Dendritic cell treated with granulocyte-macrophage colony-stimulating factor and Interleukin-4, amounts not matched to agents 40 ng/mL and 50 ng/mL, for 4 days (primary cell): ENCODE measurements at regions not wholly inside any gene's neighbourhood (a gene's known extent, or its start where the extent isn't known, plus 50 kb on each side); places are given as distances from the start of the nearest gene placed in this dataset.
"Not testable (repeated sequence)": the region's sequence is repeated elsewhere in the genome, so short reads cannot be mapped to it uniquely, and the experiment has no call there.

Experiments
- H3K27ac Mint-ChIP-seq: one replicate; pipeline ENCODE4 v1.8.0; 2022; ENCODE audit warnings: mild to moderate bottlenecking, mixed read lengths
- H3K27me3 Mint-ChIP-seq: one replicate; pipeline ENCODE4 v1.8.0; 2022; ENCODE audit warnings: mild to moderate bottlenecking, mixed read lengths
- H3K36me3 Mint-ChIP-seq: one replicate; pipeline ENCODE4 v1.8.0; 2022; ENCODE audit warnings: low read depth, mixed read lengths
- H3K4me1 Mint-ChIP-seq: one replicate; pipeline ENCODE4 v1.8.0; 2022; ENCODE audit warnings: low read depth, mixed read lengths
- H3K4me3 Mint-ChIP-seq: one replicate; pipeline ENCODE4 v1.8.0; 2022; ENCODE audit warnings: mild to moderate bottlenecking, moderate library complexity, mixed read lengths
- H3K9me3 Mint-ChIP-seq: one replicate; pipeline ENCODE4 v1.8.0; 2022; ENCODE audit warnings: mixed read lengths
- intact Hi-C: fragments of 100-400 bp; cut with micrococcal nuclease; formaldehyde crosslinking; loops from one replicate; pipeline ENCODE4 v1.15.0; 2022

DNA sequence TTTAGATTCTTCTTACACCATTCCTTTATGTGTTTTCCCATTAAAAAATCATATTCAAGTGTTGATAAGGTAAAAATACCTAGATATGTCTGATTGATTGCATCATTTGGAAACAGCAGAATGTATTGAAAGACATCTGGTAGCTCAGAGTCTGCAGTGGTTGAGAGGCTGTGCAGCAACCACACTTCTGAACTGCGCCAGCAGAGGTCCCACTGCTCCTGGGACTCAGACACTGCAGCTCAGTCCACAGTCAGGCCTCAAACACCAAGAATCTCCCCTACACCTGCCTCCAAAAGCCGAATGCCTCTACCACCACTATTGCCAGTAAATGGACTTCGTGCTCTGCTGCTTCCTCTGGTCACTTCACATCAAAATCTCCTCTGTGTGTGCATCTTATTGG is 176.9 kb upstream of the LMCD1 start:
- Mint-ChIP-seq H3K4me3 (no peak overlapping the region), H3K36me3 (no peaks in the 10 kb centered on the region), H3K27me3 (no peaks in the 10 kb centered on the region), H3K9me3 (no peaks in the 10 kb centered on the region), H3K4me1 (no peaks in the 10 kb centered on the region), H3K27ac (no peak overlapping the region)
- intact Hi-C loops, result no loop called here

DNA sequence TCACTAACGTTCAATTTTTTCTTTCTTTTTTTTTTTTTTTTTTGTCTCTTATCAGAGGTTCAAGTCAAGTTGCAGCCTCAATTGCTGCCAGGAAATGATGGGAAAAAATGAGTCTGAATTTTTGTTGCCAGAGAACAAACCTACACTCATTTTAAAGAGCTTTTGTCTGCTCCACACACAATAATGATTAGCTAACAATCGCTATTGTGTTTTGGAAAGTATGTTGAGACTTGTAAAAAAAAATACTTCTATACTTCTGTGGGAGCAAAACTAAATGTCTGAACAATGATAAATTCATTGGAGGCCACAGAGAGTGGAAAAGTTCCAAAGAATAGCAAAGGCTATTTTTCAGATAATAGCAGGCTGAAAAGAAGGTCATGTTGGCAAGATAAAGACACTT is 176.3 kb upstream of the LMCD1 start:
- H3K27ac Mint-ChIP-seq, result no peak overlapping the region
- H3K9me3 Mint-ChIP-seq, result no peaks in the 10 kb centered on the region
- no peaks in the 10 kb centered on the region for H3K27me3 Mint-ChIP-seq
- no peak overlapping the region for H3K4me3 Mint-ChIP-seq
- intact Hi-C loops, result no loop called here
- H3K36me3 Mint-ChIP-seq, result no peaks in the 10 kb centered on the region
- no peaks in the 10 kb centered on the region for H3K4me1 Mint-ChIP-seq

DNA sequence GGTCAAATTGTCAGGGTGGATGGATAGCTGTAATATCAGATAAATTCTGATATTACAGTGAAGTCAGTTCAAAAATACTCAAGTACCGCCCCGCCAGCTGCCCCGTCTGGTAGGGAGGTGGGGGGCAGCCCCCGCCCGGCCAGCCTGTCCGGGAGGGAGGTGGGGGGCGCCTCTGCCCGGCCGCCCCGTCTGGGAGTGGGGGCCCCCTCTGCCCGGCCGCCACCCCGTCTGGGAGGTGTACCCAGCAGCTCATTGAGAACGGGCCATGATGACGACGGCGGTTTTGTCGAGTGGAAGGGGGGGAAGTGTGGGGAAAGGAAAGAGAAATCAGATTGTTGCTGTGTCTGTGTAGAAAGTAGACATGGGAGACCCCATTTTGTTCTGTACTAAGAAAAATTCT is 175.8 kb upstream of the LMCD1 start:
- H3K9me3 Mint-ChIP-seq, H3K4me3 Mint-ChIP-seq, H3K36me3 Mint-ChIP-seq, H3K27ac Mint-ChIP-seq, H3K4me1 Mint-ChIP-seq, intact Hi-C loops, H3K27me3 Mint-ChIP-seq: not testable (repeated sequence)

DNA sequence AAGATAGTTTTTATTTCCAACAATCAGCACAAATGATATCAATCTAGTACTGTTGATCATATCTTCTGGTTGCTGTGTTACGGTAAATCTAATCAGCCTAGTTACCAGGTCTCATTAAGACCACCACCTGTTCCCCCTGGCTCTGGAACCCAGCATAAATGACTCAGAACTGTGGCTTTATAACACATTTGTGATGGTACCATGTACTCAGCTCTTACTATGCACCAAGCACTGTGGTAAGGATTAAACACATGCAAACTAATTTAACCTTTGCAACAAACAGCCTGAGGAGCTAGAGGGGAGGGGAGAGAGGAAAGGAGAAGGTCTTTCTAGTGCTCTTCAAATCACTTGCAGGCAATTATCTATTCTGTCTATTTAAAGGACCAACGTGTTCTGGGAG is 173.9 kb upstream of the LMCD1 start:
- no peak overlapping the region for H3K27ac Mint-ChIP-seq
- no peak overlapping the region for H3K4me3 Mint-ChIP-seq
- H3K27me3 Mint-ChIP-seq, result no peaks in the 10 kb centered on the region
- no peaks in the 10 kb centered on the region for H3K36me3 Mint-ChIP-seq
- no peaks in the 10 kb centered on the region for H3K4me1 Mint-ChIP-seq
- intact Hi-C loops, result no loop called here
- no peaks in the 10 kb centered on the region for H3K9me3 Mint-ChIP-seq

DNA sequence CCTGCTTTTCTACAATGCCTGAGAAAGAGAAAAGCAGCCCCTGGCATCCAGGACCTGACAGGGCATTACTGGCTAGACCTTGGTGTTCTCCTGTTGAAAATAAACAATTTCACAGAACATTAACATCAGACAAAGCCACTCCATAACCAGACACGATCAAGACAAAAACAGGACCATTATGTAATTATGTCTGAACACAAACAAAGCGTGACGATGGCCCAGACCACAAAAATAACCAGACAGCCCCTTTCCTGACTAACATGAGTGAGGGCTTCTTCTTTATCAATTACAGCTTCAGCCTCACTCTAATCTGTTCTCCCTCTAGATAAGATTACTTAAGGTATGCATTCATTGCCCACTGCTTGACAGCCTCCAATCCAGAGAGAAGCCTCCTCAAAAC is 172.7 kb upstream of the LMCD1 start:
- Mint-ChIP-seq H3K4me1 (no peaks in the 10 kb centered on the region), H3K36me3 (no peaks in the 10 kb centered on the region), H3K9me3 (no peaks in the 10 kb centered on the region), H3K4me3 (no peak overlapping the region), H3K27me3 (no peaks in the 10 kb centered on the region), H3K27ac (no peak overlapping the region)
- intact Hi-C loops, result no loop called here

DNA sequence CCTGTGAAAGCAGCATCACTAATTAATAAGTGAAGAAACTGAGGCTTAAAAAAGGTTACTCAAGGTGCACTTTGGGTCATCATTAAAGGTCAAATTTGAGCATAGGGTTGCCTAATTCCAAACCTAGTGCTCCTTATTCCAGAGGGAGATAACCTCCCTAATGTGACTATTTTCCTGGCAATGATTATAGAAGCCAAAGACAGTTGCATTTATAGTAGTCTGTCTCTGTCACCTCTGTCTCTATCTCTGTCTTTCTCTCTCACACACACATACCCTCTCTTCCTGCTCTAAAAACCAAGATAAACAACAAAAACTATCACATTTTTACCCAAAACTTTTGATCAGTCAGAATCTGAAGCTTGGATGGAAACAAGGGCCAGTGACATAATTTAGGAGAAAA is 172.0 kb upstream of the LMCD1 start:
- Mint-ChIP-seq H3K4me3 (no peak overlapping the region), H3K36me3 (no peaks in the 10 kb centered on the region), H3K4me1 (no peaks in the 10 kb centered on the region), H3K27ac (no peak overlapping the region), H3K27me3 (no peaks in the 10 kb centered on the region), H3K9me3 (no peaks in the 10 kb centered on the region)
- intact Hi-C loops, result no loop called here

DNA sequence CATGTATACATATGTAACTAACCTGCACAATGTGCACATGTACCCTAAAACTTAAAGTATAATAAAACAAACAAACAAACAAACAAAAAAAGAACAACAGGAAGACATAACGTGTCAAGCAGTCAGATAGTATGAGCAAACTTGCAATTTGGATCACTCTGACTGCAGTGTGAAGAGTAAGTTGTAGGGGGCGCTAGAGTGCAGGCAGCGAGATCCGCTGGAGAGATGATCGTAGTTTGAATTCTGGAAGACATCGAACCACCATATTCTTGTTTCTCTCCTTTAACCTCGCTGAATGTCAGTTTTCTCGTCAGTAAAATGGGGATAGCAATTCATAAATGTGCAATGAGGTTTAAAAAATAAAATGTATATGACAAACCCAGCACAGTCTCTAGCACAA is 165.2 kb upstream of the LMCD1 start:
- Mint-ChIP-seq H3K36me3 (no peaks in the 10 kb centered on the region), H3K27me3 (no peaks in the 10 kb centered on the region), H3K4me3 (no peak overlapping the region), H3K9me3 (no peaks in the 10 kb centered on the region), H3K27ac (no peak overlapping the region), H3K4me1 (no peaks in the 10 kb centered on the region)
- intact Hi-C loops, result no loop called here

DNA sequence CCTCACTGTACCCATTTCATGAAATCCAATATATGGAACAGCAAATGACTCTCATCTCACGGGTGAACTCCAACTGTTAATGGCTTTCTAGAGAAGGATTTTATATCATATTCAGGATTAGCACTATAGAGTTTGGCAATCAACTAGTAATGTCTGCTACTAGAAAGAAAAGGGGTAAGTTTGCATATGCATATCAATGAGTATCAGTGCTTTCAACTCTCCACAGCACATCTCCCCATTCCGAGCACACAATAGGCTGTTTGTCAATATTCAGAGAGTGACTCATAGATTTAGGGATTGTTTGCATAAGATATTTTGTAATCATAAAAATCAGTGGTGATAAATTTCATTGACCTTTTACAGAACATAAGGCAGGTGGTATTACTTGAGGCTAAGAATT is 163.2 kb upstream of the LMCD1 start:
- no peaks in the 10 kb centered on the region for H3K4me1 Mint-ChIP-seq
- no peak overlapping the region for H3K27ac Mint-ChIP-seq
- H3K4me3 Mint-ChIP-seq, result no peak overlapping the region
- peaks cover under 1% of the 10 kb centered on the region for H3K9me3 Mint-ChIP-seq
- intact Hi-C loops, result no loop called here
- H3K36me3 Mint-ChIP-seq, result no peaks in the 10 kb centered on the region
- H3K27me3 Mint-ChIP-seq, result no peaks in the 10 kb centered on the region

DNA sequence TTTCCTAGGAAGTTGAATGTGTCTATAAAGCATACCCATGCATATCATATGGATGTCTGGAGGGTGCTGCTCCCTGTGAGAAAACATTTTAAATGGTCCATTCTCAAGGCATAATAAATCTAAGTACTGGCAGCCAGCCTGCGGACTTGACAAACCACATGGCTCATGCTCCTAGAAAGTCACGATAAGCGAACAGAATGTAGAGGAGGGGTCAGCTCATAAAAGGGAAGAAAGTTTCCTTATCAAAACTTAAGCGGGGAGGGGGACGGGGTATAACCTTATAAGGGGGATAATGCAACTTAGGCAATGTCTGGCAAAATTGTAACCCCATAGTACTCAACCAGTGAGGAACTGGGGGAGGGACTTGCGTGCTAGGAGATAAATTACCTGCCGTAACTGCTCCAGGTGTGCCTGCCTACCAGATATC is 159.8 kb upstream of the LMCD1 start:
- no peak overlapping the region for H3K4me3 Mint-ChIP-seq
- intact Hi-C loops, result no loop called here
- no peaks in the 10 kb centered on the region for H3K36me3 Mint-ChIP-seq
- H3K27me3 Mint-ChIP-seq, result no peaks in the 10 kb centered on the region
- H3K4me1 Mint-ChIP-seq, result no peaks in the 10 kb centered on the region
- no peak overlapping the region for H3K27ac Mint-ChIP-seq
- H3K9me3 Mint-ChIP-seq, result peaks cover 32% of the 10 kb centered on the region

DNA sequence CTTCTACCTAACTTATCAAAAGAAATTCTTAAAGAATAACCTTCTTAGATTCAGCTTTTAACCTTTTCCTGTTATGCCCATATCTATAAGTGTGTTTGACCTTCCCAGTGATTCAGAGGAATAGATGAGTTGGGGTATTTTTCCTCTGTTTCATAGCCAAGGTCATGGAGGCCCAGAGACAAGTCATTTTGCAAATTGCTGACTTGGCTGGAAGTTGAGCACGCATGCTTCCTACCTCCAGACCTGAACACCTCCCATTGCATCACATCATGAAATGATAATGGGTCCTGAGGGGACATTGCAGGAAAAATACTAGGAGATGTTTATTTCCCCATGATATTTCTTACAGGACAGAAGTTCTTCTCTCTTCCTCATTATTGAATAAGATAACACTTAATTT is 158.6 kb upstream of the LMCD1 start:
- Mint-ChIP-seq H3K4me3 (no peak overlapping the region), H3K36me3 (no peaks in the 10 kb centered on the region), H3K27ac (no peak overlapping the region)

DNA sequence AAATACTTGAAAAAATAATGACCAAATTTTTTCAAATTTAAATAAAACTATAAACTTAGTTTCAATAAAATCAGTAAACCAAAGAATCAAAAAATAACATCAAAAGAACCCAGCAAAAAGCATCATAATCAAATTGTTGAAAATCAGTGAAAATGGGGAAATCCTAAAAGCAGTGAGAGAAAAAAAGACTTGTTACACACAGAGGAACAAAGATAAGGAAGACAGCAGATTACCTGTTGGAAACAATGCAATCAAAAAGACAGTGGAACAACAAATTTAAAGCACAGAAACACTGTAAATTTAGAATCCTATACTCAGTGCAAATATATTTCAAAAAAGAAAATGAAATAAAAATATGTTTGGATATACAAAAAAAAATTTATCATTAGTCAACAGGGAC is 156.2 kb upstream of the LMCD1 start:
- intact Hi-C loops, result no loop called here
- Mint-ChIP-seq H3K27me3 (no peaks in the 10 kb centered on the region), H3K36me3 (no peaks in the 10 kb centered on the region), H3K4me1 (no peaks in the 10 kb centered on the region), H3K4me3 (no peak overlapping the region), H3K9me3 (peaks cover 32% of the 10 kb centered on the region), H3K27ac (no peak overlapping the region)

More for the DNA sequence above, 158.6 kb upstream of the LMCD1 start:
- peaks cover 32% of the 10 kb centered on the region for H3K9me3 Mint-ChIP-seq
- intact Hi-C loops, result no loop called here
- H3K27me3 Mint-ChIP-seq, result no peaks in the 10 kb centered on the region
- no peaks in the 10 kb centered on the region for H3K4me1 Mint-ChIP-seq

DNA sequence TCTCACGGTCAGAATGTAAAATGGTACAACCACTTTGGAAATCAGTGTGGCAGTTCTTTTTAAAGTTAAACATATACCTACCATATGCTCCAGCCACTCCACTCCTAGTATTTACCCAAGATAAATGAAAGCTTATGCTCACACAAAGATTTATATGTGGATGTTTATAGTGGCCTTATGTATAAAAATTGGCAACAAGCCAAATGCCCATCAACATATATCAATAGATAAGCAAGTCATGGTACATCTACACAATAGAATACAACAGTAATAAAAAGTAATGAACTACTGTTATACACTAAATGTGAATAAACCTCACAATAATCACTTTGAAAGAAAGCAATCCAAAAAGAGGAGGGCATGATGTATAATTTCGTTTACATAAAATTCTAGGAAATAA is 153.5 kb upstream of the LMCD1 start:
- Mint-ChIP-seq H3K36me3 (no peaks in the 10 kb centered on the region), H3K27me3 (no peaks in the 10 kb centered on the region), H3K9me3 (peaks cover 32% of the 10 kb centered on the region)

DNA sequence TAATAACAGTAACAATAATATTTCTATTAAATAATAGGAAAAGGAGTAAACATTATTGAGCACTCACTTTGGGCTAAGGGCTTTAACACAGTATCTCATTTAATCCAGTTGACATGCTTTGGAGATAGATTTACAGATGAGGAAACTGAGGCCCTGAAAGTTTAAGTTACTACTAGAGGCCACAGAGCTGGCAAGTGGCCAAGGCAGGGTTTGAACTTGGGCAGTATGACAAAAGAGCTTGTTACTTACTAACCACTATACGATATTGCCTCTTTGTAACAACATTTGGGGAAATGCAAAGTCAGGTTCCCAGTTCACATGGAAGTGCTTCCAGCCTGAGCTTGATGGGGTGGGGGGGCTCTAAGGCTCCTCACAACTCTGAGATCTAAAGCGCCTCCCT is 149.1 kb upstream of the LMCD1 start:
- Mint-ChIP-seq H3K36me3 (no peaks in the 10 kb centered on the region), H3K27me3 (no peaks in the 10 kb centered on the region), H3K27ac (no peak overlapping the region), H3K4me1 (no peaks in the 10 kb centered on the region), H3K4me3 (no peak overlapping the region), H3K9me3 (peaks cover 1% of the 10 kb centered on the region)
- intact Hi-C loops, result no loop called here

More for the DNA sequence above, 153.5 kb upstream of the LMCD1 start:
- Mint-ChIP-seq H3K4me3 (no peak overlapping the region), H3K27ac (no peak overlapping the region), H3K4me1 (no peaks in the 10 kb centered on the region)
- intact Hi-C loops, result no loop called here

DNA sequence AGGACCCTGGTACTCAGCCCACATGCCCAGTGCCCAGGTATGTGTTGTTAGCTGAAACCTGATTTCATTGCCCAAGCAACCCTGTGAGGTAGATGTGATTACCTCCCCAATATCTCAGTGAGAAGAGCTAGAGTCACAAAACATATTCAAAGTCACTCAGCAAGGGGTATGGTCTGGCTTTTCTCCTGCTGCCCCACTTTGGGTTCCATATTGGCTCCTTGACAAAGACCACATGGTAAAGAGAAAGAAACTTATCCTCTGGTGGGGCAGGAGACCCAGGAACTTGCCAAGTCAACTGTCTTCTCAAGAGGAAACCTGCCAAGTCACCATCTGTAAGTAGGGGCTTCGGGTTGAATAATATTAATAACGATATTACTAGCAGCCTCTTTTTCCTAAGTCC is 148.3 kb upstream of the LMCD1 start:
- Mint-ChIP-seq H3K27ac (no peak overlapping the region), H3K27me3 (no peaks in the 10 kb centered on the region), H3K36me3 (no peaks in the 10 kb centered on the region), H3K4me1 (no peaks in the 10 kb centered on the region), H3K9me3 (peaks cover 10% of the 10 kb centered on the region), H3K4me3 (no peak overlapping the region)
- intact Hi-C loops, result no loop called here

DNA sequence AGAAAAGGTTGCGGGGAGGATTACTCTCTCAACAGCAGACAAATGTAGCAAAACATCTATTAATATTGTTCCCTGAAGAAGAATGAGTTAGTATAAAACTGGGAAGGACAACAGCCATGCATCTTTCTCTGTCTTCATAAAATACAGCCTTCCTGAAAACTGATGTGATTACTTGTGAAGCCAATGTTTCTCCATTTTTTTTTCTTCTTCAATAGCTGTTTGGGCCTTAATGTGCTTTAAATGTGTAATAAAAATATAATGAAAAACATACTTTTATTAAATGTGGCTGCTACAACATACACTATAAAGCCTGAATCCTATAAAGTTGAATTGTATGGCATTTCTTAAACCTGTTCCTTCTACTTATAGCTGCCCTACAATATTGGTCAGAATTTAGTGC is 146.3 kb upstream of the LMCD1 start:
- Mint-ChIP-seq H3K4me1 (no peaks in the 10 kb centered on the region), H3K27me3 (no peaks in the 10 kb centered on the region), H3K27ac (no peak overlapping the region), H3K36me3 (no peaks in the 10 kb centered on the region), H3K4me3 (no peak overlapping the region), H3K9me3 (peaks cover 12% of the 10 kb centered on the region)
- intact Hi-C loops, result no loop called here

DNA sequence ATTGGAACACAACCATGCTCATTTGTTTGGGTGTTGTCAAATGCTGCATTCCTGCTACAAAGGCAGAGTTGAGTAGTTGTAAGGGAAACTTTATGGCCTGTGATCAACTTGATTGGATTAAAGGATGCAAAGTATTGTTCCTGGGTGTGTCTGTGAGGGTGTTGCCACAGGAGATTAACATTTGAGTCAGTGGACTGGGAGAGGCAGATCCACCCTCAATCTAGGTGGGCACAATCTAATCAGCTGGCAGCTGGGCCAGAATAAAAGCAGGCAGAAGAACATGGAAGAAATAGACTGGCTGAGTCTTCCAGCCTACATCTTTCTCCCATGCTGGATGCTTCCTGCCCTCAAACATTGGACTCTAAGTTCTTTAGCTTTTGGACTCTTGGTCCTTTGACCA is 145.6 kb upstream of the LMCD1 start:
- H3K27me3 Mint-ChIP-seq, H3K36me3 Mint-ChIP-seq, H3K27ac Mint-ChIP-seq, H3K4me3 Mint-ChIP-seq, H3K4me1 Mint-ChIP-seq, intact Hi-C loops: not testable (repeated sequence)
- H3K9me3 Mint-ChIP-seq, result peaks cover 19% of the 10 kb centered on the region
